OCI-LY1 (cell line): ENCODE measurements at regions not wholly inside any gene's neighbourhood (a gene's known extent, or its start where the extent isn't known, plus 50 kb on each side); places are given as distances from the start of the nearest gene placed in this dataset.

Experiments used
- H2AFZ ChIP-seq: fragments of 200-600 bp; sonication (generic), shearing (Covaris generic); 2 replicates; pipeline ENCODE4 v1.6.0; 2014; ENCODE audit warnings: antibody characterized with exemption, mild to moderate bottlenecking, low read length
- H3F3A ChIP-seq: fragments of 200-600 bp; sonication (generic), shearing (Covaris generic); 2 replicates; pipeline ENCODE4 v1.6.0; 2014; ENCODE audit warnings: mild to moderate bottlenecking, antibody characterized with exemption, low read length, moderate library complexity; ENCODE audit not compliant: insufficient read depth
- H3K27ac ChIP-seq: fragments of 200-600 bp; sonication (generic); 2 replicates; pipeline ENCODE4 v1.5.1; 2014; ENCODE audit warnings: low read length, mixed run types, mild to moderate bottlenecking, low read depth; ENCODE audit not compliant: poor library complexity, severe bottlenecking
- H3K27me3 ChIP-seq: fragments of 200-600 bp; sonication (generic); 2 replicates; pipeline ENCODE4 v1.6.0; 2014; ENCODE audit warnings: antibody characterized with exemption, mild to moderate bottlenecking, low read length, moderate library complexity; ENCODE audit not compliant: insufficient read depth
- H3K36me3 ChIP-seq: fragments of 200-600 bp; sonication (generic); 2 replicates; pipeline ENCODE4 v1.6.1; 2014; ENCODE audit warnings: mild to moderate bottlenecking, antibody characterized with exemption, low read length, moderate library complexity, mixed read lengths; ENCODE audit not compliant: insufficient read depth
- H3K4me1 ChIP-seq: fragments of 200-600 bp; sonication (generic); 2 replicates; pipeline ENCODE4 v1.5.1; 2014; ENCODE audit warnings: mild to moderate bottlenecking, low read length, moderate library complexity; ENCODE audit not compliant: insufficient read depth, severe bottlenecking
- H3K4me2 ChIP-seq: fragments of 200-600 bp; sonication (generic), shearing (Covaris generic); 2 replicates; pipeline ENCODE4 v1.6.1; 2014; ENCODE audit warnings: low read length
- H3K4me3 ChIP-seq: fragments of 200-600 bp; sonication (generic); 2 replicates; pipeline ENCODE4 v1.5.1; 2014; ENCODE audit warnings: low read length, low read depth, mild to moderate bottlenecking, mixed read lengths; ENCODE audit not compliant: poor library complexity, severe bottlenecking
- H3K79me2 ChIP-seq: fragments of 200-600 bp; shearing (Covaris generic); 2 replicates; pipeline ENCODE4 v1.6.1; 2016; ENCODE audit warnings: mixed run types, low read length, mixed read lengths; ENCODE audit not compliant: insufficient read depth
- H3K9ac ChIP-seq: fragments of 200-600 bp; sonication (generic), shearing (Covaris generic); 2 replicates; pipeline ENCODE4 v1.6.1; 2014; ENCODE audit warnings: mild to moderate bottlenecking, low read length, mixed read lengths
- H3K9me2 ChIP-seq: fragments of 200-600 bp; sonication (generic), shearing (Covaris generic); 2 replicates; pipeline ENCODE4 v1.6.1; 2014; ENCODE audit warnings: low read depth, mild to moderate bottlenecking, low read length, mixed read lengths
- H3K9me3 ChIP-seq: fragments of 200-600 bp; shearing (Covaris generic); 2 replicates; pipeline ENCODE4 v1.6.1; 2014; ENCODE audit warnings: low read length, mixed read lengths
- H4K20me1 ChIP-seq: fragments of 200-600 bp; sonication (generic), shearing (Covaris generic); 2 replicates; pipeline ENCODE4 v1.6.0; 2016; ENCODE audit warnings: mild to moderate bottlenecking, low read length; ENCODE audit not compliant: insufficient read depth
- EZH2 ChIP-seq: fragments of 200-600 bp; sonication (generic), shearing (Covaris generic); IDR thresholded peaks from 2 replicates; pipeline ENCODE4 v1.8.0; 2017; ENCODE audit warnings: borderline replicate concordance, mixed run types, mild to moderate bottlenecking, antibody characterized with exemption, low read length, moderate library complexity, mixed read lengths
- TF ChIP-seq, protein P1 (sequence below): fragments of 200-600 bp; sonication (generic), shearing (Covaris generic); IDR thresholded peaks from 2 replicates; pipeline ENCODE4 v1.5.1; 2017; ENCODE audit warnings: mild to moderate bottlenecking, antibody characterized with exemption, low read length, moderate library complexity, mixed read lengths

DNA sequence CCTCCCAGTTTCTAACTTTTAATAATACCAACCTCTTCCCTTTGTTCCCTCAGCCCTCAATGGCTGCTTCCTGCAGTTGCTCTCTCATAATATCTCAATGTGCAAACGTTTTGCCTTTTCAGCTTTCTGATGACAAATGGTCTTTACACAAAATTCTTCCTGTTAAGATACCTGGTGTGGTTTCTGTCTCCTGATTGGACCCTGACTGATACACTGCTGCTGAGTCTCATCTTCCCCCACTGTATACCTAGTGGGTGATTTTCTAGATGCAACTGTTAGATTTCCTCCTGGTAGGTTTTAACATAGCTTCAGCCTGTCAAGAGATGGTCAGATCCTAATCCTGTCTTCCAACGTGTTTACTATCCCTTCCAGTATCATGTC, 147.9 kb upstream of the TOP1 start:
- no peaks in the 10 kb centered on the region for H3K27me3 ChIP-seq
- no peak overlapping the region for H3K9ac ChIP-seq
- no peak for TF ChIP-seq EZH2
- TF ChIP-seq, protein P1, sequence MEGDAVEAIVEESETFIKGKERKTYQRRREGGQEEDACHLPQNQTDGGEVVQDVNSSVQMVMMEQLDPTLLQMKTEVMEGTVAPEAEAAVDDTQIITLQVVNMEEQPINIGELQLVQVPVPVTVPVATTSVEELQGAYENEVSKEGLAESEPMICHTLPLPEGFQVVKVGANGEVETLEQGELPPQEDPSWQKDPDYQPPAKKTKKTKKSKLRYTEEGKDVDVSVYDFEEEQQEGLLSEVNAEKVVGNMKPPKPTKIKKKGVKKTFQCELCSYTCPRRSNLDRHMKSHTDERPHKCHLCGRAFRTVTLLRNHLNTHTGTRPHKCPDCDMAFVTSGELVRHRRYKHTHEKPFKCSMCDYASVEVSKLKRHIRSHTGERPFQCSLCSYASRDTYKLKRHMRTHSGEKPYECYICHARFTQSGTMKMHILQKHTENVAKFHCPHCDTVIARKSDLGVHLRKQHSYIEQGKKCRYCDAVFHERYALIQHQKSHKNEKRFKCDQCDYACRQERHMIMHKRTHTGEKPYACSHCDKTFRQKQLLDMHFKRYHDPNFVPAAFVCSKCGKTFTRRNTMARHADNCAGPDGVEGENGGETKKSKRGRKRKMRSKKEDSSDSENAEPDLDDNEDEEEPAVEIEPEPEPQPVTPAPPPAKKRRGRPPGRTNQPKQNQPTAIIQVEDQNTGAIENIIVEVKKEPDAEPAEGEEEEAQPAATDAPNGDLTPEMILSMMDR, result no peak
- H3K79me2 ChIP-seq, result no peaks in the 10 kb centered on the region
- H3F3A ChIP-seq, result no peaks in the 10 kb centered on the region
- 0 out of 2 replicates have a peak, but pooled peaks cover 5% of the 10 kb centered on the region for H3K9me3 ChIP-seq
- no peak overlapping the region for H3K27ac ChIP-seq
- no peak overlapping the region for H2AFZ ChIP-seq
- no peak overlapping the region for H3K4me2 ChIP-seq
- H3K36me3 ChIP-seq, result no peaks in the 10 kb centered on the region
- no peaks in the 10 kb centered on the region for H3K9me2 ChIP-seq
- no peaks in the 10 kb centered on the region for H3K4me1 ChIP-seq
- H3K4me3 ChIP-seq, result no peak overlapping the region
- no peaks in the 10 kb centered on the region for H4K20me1 ChIP-seq

DNA sequence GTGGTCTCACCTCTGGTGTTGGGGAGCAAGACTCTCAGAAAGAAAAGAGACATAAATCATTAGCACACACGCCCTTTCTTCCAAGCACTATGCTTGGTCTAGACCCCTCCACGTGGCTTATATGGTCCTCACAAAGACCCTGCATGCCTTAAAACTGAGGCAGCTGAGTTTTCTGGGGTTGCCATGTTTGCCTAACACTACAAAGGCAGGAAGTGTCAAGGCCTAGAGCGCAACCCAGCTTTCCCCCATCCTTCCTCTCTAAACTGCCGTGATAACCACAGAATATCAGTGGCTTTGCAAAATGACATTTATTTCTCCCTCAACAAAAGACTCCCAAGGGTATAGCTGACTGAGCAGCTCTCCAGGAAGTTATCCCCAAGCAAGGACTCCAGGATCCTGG, 146.5 kb upstream of the TOP1 start:
- TF ChIP-seq, protein P1, result no peak
- TF ChIP-seq EZH2, result no peak
- no peak overlapping the region for H3K27ac ChIP-seq
- H3K36me3 ChIP-seq, result no peaks in the 10 kb centered on the region
- no peak overlapping the region for H3K9ac ChIP-seq
- no peaks in the 10 kb centered on the region for H3K79me2 ChIP-seq
- 0 out of 2 replicates have a peak, but pooled peaks cover 5% of the 10 kb centered on the region for H3K9me3 ChIP-seq
- H4K20me1 ChIP-seq, result no peaks in the 10 kb centered on the region
- no peaks in the 10 kb centered on the region for H3K9me2 ChIP-seq
- no peak overlapping the region for H3K4me2 ChIP-seq
- no peaks in the 10 kb centered on the region for H3F3A ChIP-seq
- no peaks in the 10 kb centered on the region for H3K27me3 ChIP-seq
- no peak overlapping the region for H3K4me3 ChIP-seq
- no peaks in the 10 kb centered on the region for H3K4me1 ChIP-seq
- H2AFZ ChIP-seq, result no peak overlapping the region

DNA sequence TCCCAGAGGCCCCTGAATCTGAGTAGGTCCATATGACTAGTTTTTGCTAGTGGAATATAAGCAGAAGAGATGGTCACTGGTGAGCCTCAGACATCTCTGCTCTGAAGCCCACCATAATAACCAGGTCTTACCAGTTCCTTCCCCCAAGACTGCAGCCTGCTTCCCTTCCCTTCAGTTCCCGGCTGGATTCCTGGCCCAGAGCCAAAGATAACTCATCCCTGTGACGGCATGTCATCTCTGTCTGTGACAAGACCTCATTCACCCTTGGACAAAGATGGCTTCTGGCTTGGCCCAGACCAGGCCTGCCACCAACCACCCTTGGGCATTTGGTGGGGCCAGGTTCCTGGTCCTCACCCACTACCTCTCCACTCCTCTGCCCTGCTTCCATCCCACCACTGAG, 145.5 kb upstream of the TOP1 start:
- H3K27ac ChIP-seq, result no peak overlapping the region
- H3K9ac ChIP-seq, result no peak overlapping the region
- H3K4me2 ChIP-seq, result no peak overlapping the region
- H4K20me1 ChIP-seq, result no peaks in the 10 kb centered on the region
- 0 out of 2 replicates have a peak, but pooled peaks cover 5% of the 10 kb centered on the region for H3K9me3 ChIP-seq
- TF ChIP-seq, protein P1, result no peak
- TF ChIP-seq EZH2, result no peak
- no peaks in the 10 kb centered on the region for H3F3A ChIP-seq
- no peak overlapping the region for H3K4me3 ChIP-seq
- no peaks in the 10 kb centered on the region for H3K4me1 ChIP-seq
- no peak overlapping the region for H2AFZ ChIP-seq
- no peaks in the 10 kb centered on the region for H3K9me2 ChIP-seq
- no peaks in the 10 kb centered on the region for H3K79me2 ChIP-seq
- H3K27me3 ChIP-seq, result no peaks in the 10 kb centered on the region
- H3K36me3 ChIP-seq, result no peaks in the 10 kb centered on the region
